Mesenchymal stem cell (in vitro differentiated cells and primary cell): ENCODE measurements at regions not wholly inside any gene's neighbourhood (a gene's known extent, or its start where the extent isn't known, plus 50 kb on each side); places are given as distances from the start of the nearest gene placed in this dataset.
"Not testable (repeated sequence)": the region's sequence is repeated elsewhere in the genome, so short reads cannot be mapped to it uniquely, and the experiment has no call there.

Source experiments
- DNase-seq: peaks from one replicate; pipeline ENCODE4 v3.0.0-alpha.2; 2013
- H2AFZ ChIP-seq: one replicate; pipeline ENCODE4 v1.6.1; 2013; ENCODE audit warnings: low read depth, mild to moderate bottlenecking, control low read depth, inconsistent platforms, low read length, moderate library complexity
- H2AK5ac ChIP-seq: 2 replicates; pipeline ENCODE4 v1.6.1; 2013; ENCODE audit warnings: low read length, moderate library complexity, mild to moderate bottlenecking, inconsistent platforms; ENCODE audit not compliant: severe bottlenecking
- H2BK120ac ChIP-seq: one replicate; pipeline ENCODE4 v1.6.1; 2013; ENCODE audit warnings: low read depth, mild to moderate bottlenecking, inconsistent platforms, low read length, moderate library complexity
- H2BK12ac ChIP-seq, 2 experiments: one replicate each; pipeline ENCODE4 v1.6.1; 2013; ENCODE audit warnings: inconsistent platforms in 2 of 2, low read length in 2 of 2, mild to moderate bottlenecking in 2 of 2, moderate library complexity in 2 of 2, control low read depth in 1 of 2
- H2BK15ac ChIP-seq: one replicate; pipeline ENCODE4 v1.6.1; 2013; ENCODE audit warnings: mild to moderate bottlenecking, low read depth, inconsistent platforms; ENCODE audit not compliant: poor library complexity, severe bottlenecking
- H2BK5ac ChIP-seq: 2 replicates; pipeline ENCODE4 v1.6.1; 2013; ENCODE audit warnings: low read depth, mild to moderate bottlenecking, low read length, control low read depth, inconsistent platforms; ENCODE audit not compliant: poor library complexity, severe bottlenecking
- H3K14ac ChIP-seq, 2 experiments: one replicate each; pipeline ENCODE4 v1.6.1; 2013; ENCODE audit warnings: inconsistent platforms in 2 of 2, low read length in 2 of 2, control low read depth in 1 of 2, mild to moderate bottlenecking in 1 of 2, moderate library complexity in 1 of 2
- H3K18ac ChIP-seq, 2 experiments: one replicate each; pipeline ENCODE4 v1.6.1; 2013; ENCODE audit warnings: inconsistent platforms in 2 of 2, low read length in 2 of 2, control low read depth in 1 of 2, low read depth in 1 of 2, mild to moderate bottlenecking in 1 of 2
- H3K23ac ChIP-seq, 2 experiments: one replicate each; pipeline ENCODE4 v1.6.1; 2013; ENCODE audit warnings: inconsistent platforms in 2 of 2, low read length in 2 of 2, mild to moderate bottlenecking in 2 of 2, moderate library complexity in 2 of 2, control low read depth in 1 of 2
- H3K27ac ChIP-seq: 2 replicates; pipeline ENCODE4 v1.5.1; 2013; ENCODE audit warnings: mild to moderate bottlenecking, moderate library complexity, low read length, control low read depth, inconsistent platforms; ENCODE audit not compliant: poor library complexity, severe bottlenecking
- H3K27me3 ChIP-seq, 2 experiments: 2 replicates each; pipeline versions ENCODE4 v1.6.1 to v1.7.0; 2013; ENCODE audit warnings: low read length in 2 of 2, mild to moderate bottlenecking in 2 of 2, moderate library complexity in 2 of 2, control low read depth in 1 of 2, inconsistent platforms in 1 of 2; ENCODE audit not compliant: control insufficient read depth in 1 of 2, insufficient read depth in 1 of 2
- H3K36me3 ChIP-seq, 2 experiments: 2 replicates each; pipeline versions ENCODE4 v1.6.1 to v1.7.0; 2013; ENCODE audit warnings: low read length in 2 of 2, control low read depth in 1 of 2, inconsistent platforms in 1 of 2, low read depth in 1 of 2, mild to moderate bottlenecking in 1 of 2; ENCODE audit not compliant: insufficient read depth in 2 of 2, control insufficient read depth in 1 of 2
- H3K4ac ChIP-seq, 2 experiments: one replicate each; pipeline ENCODE4 v1.6.1; 2013; ENCODE audit warnings: inconsistent platforms in 2 of 2, low read length in 2 of 2, mild to moderate bottlenecking in 2 of 2, moderate library complexity in 2 of 2, control low read depth in 1 of 2, low read depth in 1 of 2
- H3K4me1 ChIP-seq: 2 replicates; pipeline ENCODE4 v1.6.1; 2013; ENCODE audit warnings: low read depth, low read length, control low read depth; ENCODE audit not compliant: control insufficient read depth, insufficient read depth
- H3K4me2 ChIP-seq: 2 replicates; pipeline ENCODE4 v1.6.1; 2013; ENCODE audit warnings: low read length, mild to moderate bottlenecking, inconsistent platforms; ENCODE audit not compliant: poor library complexity, severe bottlenecking
- H3K4me3 ChIP-seq, 2 experiments: 2 replicates each; pipeline versions ENCODE4 v1.5.1 to v1.7.0; 2013; ENCODE audit warnings: low read length in 2 of 2, mild to moderate bottlenecking in 2 of 2, control low read depth in 1 of 2, low read depth in 1 of 2; ENCODE audit not compliant: insufficient read depth in 1 of 2
- H3K79me1 ChIP-seq: replicated peaks from 2 replicates; pipeline ENCODE4 v1.6.1; 2013; ENCODE audit warnings: mild to moderate bottlenecking, control low read depth, low read length, inconsistent platforms; ENCODE audit not compliant: poor library complexity, severe bottlenecking
- H3K9ac ChIP-seq: 2 replicates; pipeline ENCODE4 v1.7.0; 2013; ENCODE audit warnings: mild to moderate bottlenecking, low read length, moderate library complexity
- H3K9me3 ChIP-seq: 2 replicates; pipeline ENCODE4 v1.7.0; 2013; ENCODE audit warnings: mild to moderate bottlenecking, low read length; ENCODE audit not compliant: control insufficient read depth
- H4K8ac ChIP-seq: one replicate; pipeline ENCODE4 v1.6.1; 2013; ENCODE audit warnings: inconsistent platforms, mild to moderate bottlenecking, low read length, moderate library complexity
- H4K91ac ChIP-seq: one replicate; pipeline ENCODE4 v1.6.1; 2013; ENCODE audit warnings: mild to moderate bottlenecking, low read length, inconsistent platforms
- WGBS: methylation state at CpG from one replicate; pipeline ENCODE4 v1.1.7; 2013; ENCODE audit warnings: mixed read lengths; 5-methylcytosine and 5-hydroxymethylcytosine counted together

GRCh38 chr13:55582294-55582693 is 1558.4 kb upstream of the PRR20A start:
- H3K14ac ChIP-seq, H2BK12ac ChIP-seq, H3K36me3 ChIP-seq, H3K4ac ChIP-seq, H3K4me1 ChIP-seq, H2AK5ac ChIP-seq, H3K79me1 ChIP-seq, H3K23ac ChIP-seq, H3K4me2 ChIP-seq, H2AFZ ChIP-seq, H3K27me3 ChIP-seq, H4K8ac ChIP-seq, H3K9ac ChIP-seq, H3K9me3 ChIP-seq, H3K18ac ChIP-seq, H3K27ac ChIP-seq, H3K4me3 ChIP-seq, H2BK120ac ChIP-seq, H2BK15ac ChIP-seq, H4K91ac ChIP-seq, H2BK5ac ChIP-seq, DNase-seq: not testable (repeated sequence)
- WGBS = 100% methylated on average over 1 of the region's 4 CpGs

GRCh38 chr13:55583953-55584593 is 1556.6 kb upstream of the PRR20A start:
- H2AK5ac ChIP-seq = no peak overlapping the region
- no peak overlapping the region for H4K8ac ChIP-seq
- H3K27ac ChIP-seq = no peak overlapping the region
- H3K79me1 ChIP-seq = no peaks in the 10 kb centered on the region
- H3K4me3 ChIP-seq = no peak overlapping the region
- no peak overlapping the region for H3K4ac ChIP-seq
- no peaks in the 10 kb centered on the region for H3K36me3 ChIP-seq
- no peak overlapping the region for H4K91ac ChIP-seq
- 52% methylated on average over 2 of the region's 6 CpGs for WGBS
- H2AFZ ChIP-seq = no peak overlapping the region
- H3K18ac ChIP-seq = no peak overlapping the region
- no peak overlapping the region for H3K9ac ChIP-seq
- H2BK120ac ChIP-seq = no peak overlapping the region
- H2BK15ac ChIP-seq = no peak overlapping the region
- H2BK12ac ChIP-seq = no peak overlapping the region
- no peak overlapping the region for H3K4me2 ChIP-seq
- no peak overlapping the region for H3K14ac ChIP-seq
- DNase-seq = no peak
- H2BK5ac ChIP-seq = no peak overlapping the region
- H3K27me3 ChIP-seq = no peaks in the 10 kb centered on the region
- H3K23ac ChIP-seq = no peak overlapping the region
- no peaks in the 10 kb centered on the region for H3K9me3 ChIP-seq
- no peaks in the 10 kb centered on the region for H3K4me1 ChIP-seq

- H2BK120ac ChIP-seq = no peak overlapping the region
- H4K91ac ChIP-seq = no peak overlapping the region
- DNase-seq = no peak
- no peak overlapping the region for H3K4me3 ChIP-seq
- H3K79me1 ChIP-seq = no peaks in the 10 kb centered on the region
- H2BK12ac ChIP-seq = no peak overlapping the region
- no peak overlapping the region for H2BK5ac ChIP-seq
- H3K9me3 ChIP-seq = no peaks in the 10 kb centered on the region
- no peak overlapping the region for H2AK5ac ChIP-seq
- no peak overlapping the region for H4K8ac ChIP-seq
- H3K27ac ChIP-seq = no peak overlapping the region
- no peaks in the 10 kb centered on the region for H3K27me3 ChIP-seq
- H3K4me2 ChIP-seq = no peak overlapping the region
- no peaks in the 10 kb centered on the region for H3K4me1 ChIP-seq
- no peak overlapping the region for H3K9ac ChIP-seq
- no peak overlapping the region for H3K4ac ChIP-seq
- no peak overlapping the region for H2AFZ ChIP-seq
- WGBS = no CpG with 5 or more reads among the region's 1 CpG
- H2BK15ac ChIP-seq = no peak overlapping the region
- no peak overlapping the region for H3K14ac ChIP-seq
- H3K18ac ChIP-seq = no peak overlapping the region
- no peak overlapping the region for H3K23ac ChIP-seq
- H3K36me3 ChIP-seq = no peaks in the 10 kb centered on the region
Measured at GRCh38 chr13:55602784-55603183, 1537.9 kb upstream of the PRR20A start.

DNA sequence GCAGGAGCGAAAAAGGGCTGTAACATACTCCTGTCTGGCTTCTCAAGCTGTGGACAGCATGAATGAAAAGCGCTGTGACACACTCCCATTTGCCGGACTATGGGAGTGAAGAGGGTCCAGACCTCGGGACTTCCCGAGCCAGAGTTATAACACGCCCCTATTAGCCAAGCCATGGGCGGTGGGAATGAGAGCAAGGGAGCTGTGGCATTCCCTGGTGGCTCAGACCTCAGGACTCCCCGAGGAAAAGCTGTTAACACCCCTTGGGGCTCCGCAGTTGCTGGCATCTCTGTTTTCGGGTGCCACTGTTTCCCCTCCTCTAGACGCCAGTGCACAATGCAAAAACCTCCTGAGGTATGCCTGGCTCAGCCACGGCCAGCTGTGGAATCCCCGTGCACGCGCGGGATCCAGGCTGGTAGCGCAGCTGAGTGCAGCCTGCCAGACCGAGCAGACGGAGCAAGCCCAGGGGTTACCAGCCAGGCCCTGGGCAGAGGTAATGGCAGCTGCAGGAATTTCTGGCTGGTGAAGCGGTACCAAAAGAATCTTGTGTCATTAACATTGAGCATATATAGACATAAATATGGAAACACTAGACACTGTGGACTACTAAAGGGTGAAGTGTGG is 1534.6 kb upstream of the PRR20A start:
- WGBS = 93% methylated on average over 17 of the region's 20 CpGs

More for the DNA sequence above, 1534.6 kb upstream of the PRR20A start:
- H3K4me2 ChIP-seq = no peak overlapping the region
- no peak overlapping the region for H2BK120ac ChIP-seq
- H3K79me1 ChIP-seq = no peaks in the 10 kb centered on the region
- H3K9me3 ChIP-seq = peaks cover 18% of the 10 kb centered on the region
- H3K4ac ChIP-seq = no peak overlapping the region
- H4K91ac ChIP-seq = no peak overlapping the region
- no peak overlapping the region for H3K18ac ChIP-seq
- no peak overlapping the region for H2BK12ac ChIP-seq
- no peaks in the 10 kb centered on the region for H3K36me3 ChIP-seq
- DNase-seq = no peak
- H3K27ac ChIP-seq = no peak overlapping the region
- H3K4me1 ChIP-seq = no peaks in the 10 kb centered on the region
- no peak overlapping the region for H3K4me3 ChIP-seq
- H2BK5ac ChIP-seq = no peak overlapping the region
- no peak overlapping the region for H3K23ac ChIP-seq
- no peak overlapping the region for H2AFZ ChIP-seq
- no peak overlapping the region for H2BK15ac ChIP-seq
- H3K14ac ChIP-seq = no peak overlapping the region
- H3K9ac ChIP-seq = no peak overlapping the region
- H2AK5ac ChIP-seq = no peak overlapping the region
- no peaks in the 10 kb centered on the region for H3K27me3 ChIP-seq
- H4K8ac ChIP-seq = no peak overlapping the region
